ENCODE measurements at regions not wholly inside any gene's neighbourhood (a gene's known extent, or its start where the extent isn't known, plus 50 kb on each side); places are given as distances from the start of the nearest gene placed in this dataset.

- TF ChIP-seq CTCF (IDR thresholded peaks at IDR 0.05) (no peak), POLR2A (IDR thresholded peaks at IDR 0.05) (peak in 1 of 2 donors; percentile 31)
- Histone ChIP-seq H3K27ac (peak overlapping the region; percentile 50 to 77 (median 52)), H3K36me3 (no peaks in the 10 kb centered on the region), H3K9me3 (no peaks in the 10 kb centered on the region), H3K4me1 (peaks cover 15 to 27% of the 10 kb centered on the region in 2 donors), H3K27me3 (no peaks in the 10 kb centered on the region), H3K4me3 (replicated peaks in 1 of 3) (no peak overlapping the region)
- intact Hi-C loops (cut with DNase I), result no loop called here
- peak; percentile 80 to 81 for DNase-seq
- WGBS, 2 donors, result 63 to 69% methylated on average over 7 of the region's 7 CpGs
Measured at GRCh38 chr1:60963167-60963940, 119.0 kb upstream of the NFIA start.

- DNase-seq, result no peak
- WGBS, 2 donors, result 77 to 92% methylated on average over 2 of the region's 2 CpGs
- Histone ChIP-seq H3K4me3 (replicated peaks in 1 of 3) (no peak overlapping the region), H3K36me3 (no peaks in the 10 kb centered on the region), H3K27me3 (no peaks in the 10 kb centered on the region), H3K9me3 (no peaks in the 10 kb centered on the region), H3K4me1 (peaks cover 15 to 27% of the 10 kb centered on the region in 2 donors), H3K27ac (no peak overlapping the region)
- TF ChIP-seq POLR2A (IDR thresholded peaks at IDR 0.05), result no peak
- TF ChIP-seq CTCF (IDR thresholded peaks at IDR 0.05), result no peak
- intact Hi-C loops (cut with DNase I), result no loop called here
Measured at GRCh38 chr1:60960891-60961461, 121.4 kb upstream of the NFIA start.

GRCh38 chr1:60959701-60960100, 122.7 kb upstream of the NFIA start:
- H3K27ac ChIP-seq, result no peak overlapping the region
- H3K9me3 ChIP-seq, result no peaks in the 10 kb centered on the region
- H3K36me3 ChIP-seq, result no peaks in the 10 kb centered on the region
- H3K4me3 ChIP-seq (replicated peaks in 1 of 3), result no peak overlapping the region
- intact Hi-C loops (cut with DNase I), result no loop called here
- 87 to 92% methylated on average over 1 of the region's 1 CpG for WGBS, 2 donors
- no peaks in the 10 kb centered on the region for H3K27me3 ChIP-seq
- TF ChIP-seq CTCF (IDR thresholded peaks at IDR 0.05) (no peak), POLR2A (IDR thresholded peaks at IDR 0.05) (no peak)
- DNase-seq, result no peak
- H3K4me1 ChIP-seq, result peaks cover 15 to 27% of the 10 kb centered on the region in 2 donors

GRCh38 chr1:60958001-60958400, 124.4 kb upstream of the NFIA start:
- Histone ChIP-seq H3K9me3 (no peaks in the 10 kb centered on the region), H3K36me3 (no peaks in the 10 kb centered on the region), H3K27me3 (no peaks in the 10 kb centered on the region), H3K4me3 (replicated peaks in 1 of 3) (no peak overlapping the region), H3K27ac (no peak overlapping the region), H3K4me1 (peaks cover 9 to 18% of the 10 kb centered on the region in 2 donors)
- DNase-seq, result no peak
- intact Hi-C loops (cut with DNase I), result no loop called here
- TF ChIP-seq POLR2A (IDR thresholded peaks at IDR 0.05) (no peak), CTCF (IDR thresholded peaks at IDR 0.05) (no peak)
- WGBS, 2 donors, result 84 to 89% methylated on average over 3 of the region's 3 CpGs

GRCh38 chr1:60956520-60956919, 125.8 kb upstream of the NFIA start:
- no peaks in the 10 kb centered on the region for H3K27me3 ChIP-seq
- peaks cover 0 to 8% of the 10 kb centered on the region in 2 donors for H3K4me1 ChIP-seq
- no peak overlapping the region for H3K4me3 ChIP-seq (replicated peaks in 1 of 3)
- H3K36me3 ChIP-seq, result no peaks in the 10 kb centered on the region
- H3K27ac ChIP-seq, result no peak overlapping the region
- intact Hi-C loops (cut with DNase I), result no loop called here
- 95 to 97% methylated on average over 3 of the region's 3 CpGs for WGBS, 2 donors
- TF ChIP-seq CTCF (IDR thresholded peaks at IDR 0.05), result no peak
- TF ChIP-seq POLR2A (IDR thresholded peaks at IDR 0.05), result no peak
- no peak for DNase-seq
- H3K9me3 ChIP-seq, result no peaks in the 10 kb centered on the region

Measured in thyroid gland (tissue), 4 donors.